ENCODE measurements at regions not wholly inside any gene's neighbourhood (a gene's known extent, or its start where the extent isn't known, plus 50 kb on each side); places are given as distances from the start of the nearest gene placed in this dataset.
A peak's percentile ranks its signal among the peaks of the same experiment; 100 is the strongest.

- TF ChIP-seq CTCF (IDR thresholded peaks at IDR 0.05; ENCODE audit: low read depth, low read length): no peak
- no peak for DNase-seq (ENCODE audit: low read depth in 2 of 2)
- H3K4me3 ChIP-seq (replicated peaks in 1 of 2; ENCODE audit: low read depth in 2 of 2, low read length in 2 of 2): no peak overlapping the region
Measured at GRCh38 chr11:91805293-91805692, 419.3 kb upstream of the FAT3 start.

- H3K4me3 ChIP-seq (replicated peaks in 1 of 2; ENCODE audit: low read depth in 2 of 2, low read length in 2 of 2): no peak overlapping the region
- peak in 1 of 2 donors; percentile 5 for DNase-seq (ENCODE audit: low read depth in 2 of 2)
- TF ChIP-seq CTCF (IDR thresholded peaks at IDR 0.05; ENCODE audit: low read depth, low read length): no peak
Measured at GRCh38 chr11:91804042-91804441, 420.6 kb upstream of the FAT3 start.

- H3K4me3 ChIP-seq (replicated peaks in 1 of 2; ENCODE audit: low read depth in 2 of 2, low read length in 2 of 2): no peak overlapping the region
- no peak for DNase-seq (ENCODE audit: low read depth in 2 of 2)
- no peak for TF ChIP-seq CTCF (IDR thresholded peaks at IDR 0.05; ENCODE audit: low read depth, low read length)
Measured at GRCh38 chr11:91802475-91802874, 422.1 kb upstream of the FAT3 start.

- no peak for TF ChIP-seq CTCF (IDR thresholded peaks at IDR 0.05; ENCODE audit: low read depth, low read length)
- no peak overlapping the region for H3K4me3 ChIP-seq (replicated peaks in 1 of 2; ENCODE audit: low read depth in 2 of 2, low read length in 2 of 2)
- DNase-seq (ENCODE audit: low read depth in 2 of 2): no peak
Measured at GRCh38 chr11:91800208-91800914, 424.3 kb upstream of the FAT3 start.

- DNase-seq (ENCODE audit: low read depth in 2 of 2): no peak
- H3K4me3 ChIP-seq (replicated peaks in 1 of 2; ENCODE audit: low read depth in 2 of 2, low read length in 2 of 2): no peak overlapping the region
- TF ChIP-seq CTCF (IDR thresholded peaks at IDR 0.05; ENCODE audit: low read depth, low read length): no peak
Measured at GRCh38 chr11:91798240-91798639, 426.4 kb upstream of the FAT3 start.

GRCh38 chr11:91796999-91797398 lies 427.6 kb upstream of the FAT3 start:
- H3K4me3 ChIP-seq (replicated peaks in 1 of 2; ENCODE audit: low read depth in 2 of 2, low read length in 2 of 2): no peak overlapping the region
- no peak for DNase-seq (ENCODE audit: low read depth in 2 of 2)
- TF ChIP-seq CTCF (IDR thresholded peaks at IDR 0.05; ENCODE audit: low read depth, low read length): no peak

All from cardiac fibroblast (primary cell).